Effector CD8-positive, alpha-beta T cell (primary cell): ENCODE measurements at regions not wholly inside any gene's neighbourhood (a gene's known extent, or its start where the extent isn't known, plus 50 kb on each side); places are given as distances from the start of the nearest gene placed in this dataset.
"Not testable (repeated sequence)": the region's sequence is repeated elsewhere in the genome, so short reads cannot be mapped to it uniquely, and the experiment has no call there.

Experiments
- DNase-seq: peaks from one replicate; lab custom pipeline; 2025; lab: John Stamatoyannopoulos, UW

DNA sequence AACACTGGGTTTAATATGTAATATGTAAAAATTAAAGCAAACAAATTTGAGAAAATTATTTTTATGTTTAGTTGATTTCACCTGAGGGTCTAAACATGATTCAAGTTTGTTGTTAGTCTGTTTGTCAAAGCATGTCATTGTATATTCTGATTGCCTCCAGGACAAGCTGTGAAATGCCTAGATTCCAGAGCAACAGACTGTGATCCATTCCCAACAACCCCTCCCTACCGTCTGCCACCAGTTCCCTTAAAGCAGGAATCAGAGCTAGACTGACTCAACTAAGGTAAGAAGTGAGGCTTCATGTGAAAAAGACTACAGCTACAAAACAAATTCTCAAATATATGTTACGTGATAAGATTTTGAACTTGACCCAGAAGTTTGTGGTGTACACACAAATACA is 304.2 kb downstream of the RAB38 start:
- DNase-seq, result no peak

DNA sequence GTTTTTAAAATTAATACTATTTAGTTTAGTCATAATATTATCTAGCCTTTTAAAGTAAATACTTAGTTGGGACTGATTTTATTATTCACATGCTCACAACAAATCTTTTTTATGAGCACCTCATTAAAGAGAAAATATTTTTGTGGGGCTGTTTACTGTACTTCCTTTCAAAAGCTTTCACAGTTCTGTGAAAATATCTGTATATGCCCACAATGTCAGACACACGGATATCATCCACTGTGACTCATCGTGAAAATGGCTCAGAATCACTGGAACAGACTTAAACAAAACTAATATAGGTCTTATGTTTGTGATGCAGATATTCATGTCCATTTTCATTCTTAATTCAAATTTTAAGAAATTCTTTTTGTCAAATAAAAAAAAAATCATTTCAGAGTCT is 305.2 kb downstream of the RAB38 start:
- no peak for DNase-seq

DNA sequence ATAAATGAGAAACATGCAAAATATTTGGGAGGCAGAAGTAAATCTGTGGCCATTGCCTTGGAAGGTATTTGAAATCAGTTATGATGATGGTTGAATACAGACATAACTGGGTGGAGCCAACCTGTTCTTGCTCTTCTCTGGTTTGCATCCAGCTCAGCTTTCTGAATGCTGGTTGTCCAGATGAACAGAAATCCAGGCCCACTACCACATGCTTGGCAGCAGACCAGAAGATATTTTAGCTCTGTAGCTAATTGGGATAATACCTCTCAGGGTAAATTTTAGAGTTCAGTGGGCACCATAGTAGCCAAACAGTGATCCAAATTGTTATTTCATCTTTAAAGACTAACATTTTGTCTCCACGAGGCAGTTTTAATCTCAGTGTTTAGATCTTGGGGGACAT is 308.3 kb downstream of the RAB38 start:
- no peak for DNase-seq

DNA sequence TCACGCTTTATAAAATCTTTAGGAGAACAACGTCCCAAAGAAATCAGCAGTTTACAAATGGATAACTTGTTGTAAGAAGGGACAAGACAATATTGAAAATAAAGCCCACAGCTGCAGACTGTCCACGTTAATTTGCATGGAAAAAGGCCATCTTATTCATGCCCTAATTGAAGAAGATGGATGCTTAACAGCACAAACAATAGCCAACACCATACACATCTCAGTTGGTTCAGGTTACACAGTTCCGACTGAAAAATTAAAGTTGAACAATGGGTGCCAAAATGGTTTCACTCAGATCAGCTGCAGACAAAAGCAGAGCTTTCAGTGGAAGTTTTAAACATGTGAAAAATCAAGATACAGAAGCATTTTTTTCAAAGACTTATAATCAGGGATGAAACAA is 314.2 kb downstream of the RAB38 start:
- DNase-seq, result no peak

DNA sequence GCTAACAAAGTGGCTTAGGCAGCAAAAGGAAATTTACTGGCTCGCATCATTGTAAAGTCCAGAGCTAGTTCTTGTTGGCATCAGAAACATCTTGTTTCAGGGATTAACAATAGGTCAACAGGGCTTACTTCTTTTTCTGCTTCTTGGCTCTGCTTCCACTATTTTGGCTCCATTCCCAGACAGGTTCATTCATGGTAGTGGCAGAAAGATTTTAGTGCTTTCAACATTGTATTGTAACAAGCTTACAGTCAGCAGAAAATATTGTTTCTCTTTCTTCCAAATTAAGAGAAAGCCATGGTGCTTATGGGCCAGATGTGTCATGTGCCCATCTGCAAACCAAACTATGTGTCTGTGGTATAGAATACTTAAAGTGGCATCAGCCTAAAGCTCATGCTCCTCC is 315.6 kb downstream of the RAB38 start:
- DNase-seq, result no peak

GRCh38 chr11:87851827-87852226 is 323.4 kb downstream of the RAB38 start:
- DNase-seq, result no peak

DNA sequence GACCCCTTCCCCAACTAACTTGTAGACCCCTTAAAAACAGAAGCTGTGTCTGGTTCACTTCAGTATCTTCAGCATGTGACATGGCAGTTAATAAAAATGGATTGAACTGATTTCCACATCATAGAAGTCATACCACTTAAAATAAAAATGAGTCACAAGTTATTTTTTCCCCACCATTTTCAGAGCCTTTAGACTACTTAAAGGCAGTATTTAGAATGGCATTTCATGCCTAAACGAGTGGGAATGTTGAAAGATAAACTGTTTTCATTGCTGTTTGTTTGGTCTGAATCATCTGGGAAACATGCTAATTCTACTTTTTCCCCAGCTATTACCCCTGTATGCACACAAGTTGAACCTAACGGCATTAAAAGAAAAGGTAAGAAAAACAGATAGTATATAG is 324.0 kb downstream of the RAB38 start:
- DNase-seq, result no peak

- no peak for DNase-seq
Measured at GRCh38 chr11:87849216-87849615, 326.0 kb downstream of the RAB38 start.

DNA sequence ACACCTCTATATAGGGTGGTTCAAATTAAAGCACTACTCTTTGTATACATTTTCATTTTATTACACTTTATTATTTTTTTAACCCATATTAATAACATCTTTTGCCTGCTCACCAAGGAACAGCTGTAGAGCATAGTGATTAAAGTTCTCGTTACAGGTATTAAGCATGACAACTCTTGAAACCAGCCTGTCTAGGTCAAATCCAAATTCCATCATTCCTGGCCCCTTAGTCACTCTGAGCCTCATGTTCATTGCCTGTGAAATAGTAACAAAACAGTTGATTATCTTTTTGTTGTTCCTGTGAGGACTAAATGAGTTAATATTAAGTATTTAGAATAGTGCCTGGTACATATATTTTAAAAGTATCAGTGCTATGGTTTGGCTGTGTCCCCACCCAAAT is 334.5 kb downstream of the RAB38 start:
- DNase-seq, result no peak

GRCh38 chr11:87832211-87832610 is 343.0 kb downstream of the RAB38 start:
- no peak for DNase-seq

GRCh38 chr11:87820011-87820410 is 355.2 kb downstream of the RAB38 start:
- no peak for DNase-seq

DNA sequence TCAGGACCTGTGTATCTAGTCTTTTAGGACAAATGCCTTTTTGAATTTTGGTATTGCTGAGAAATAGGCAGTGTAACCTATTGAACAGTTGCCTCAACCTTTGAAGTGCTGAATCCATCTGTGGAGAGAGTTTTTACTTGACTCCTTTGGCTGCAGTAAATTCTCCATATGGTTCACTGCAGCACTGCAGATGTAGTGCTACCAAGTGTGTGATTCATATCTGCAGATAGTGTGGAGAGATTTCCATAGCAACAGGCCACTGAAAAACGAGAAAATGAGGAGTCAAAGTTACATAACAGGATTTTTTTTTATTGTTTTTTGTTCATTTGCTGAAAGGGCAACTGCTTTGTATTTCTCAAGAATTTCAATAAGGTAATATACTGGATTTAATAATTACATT is 356.1 kb downstream of the RAB38 start:
- no peak for DNase-seq

DNA sequence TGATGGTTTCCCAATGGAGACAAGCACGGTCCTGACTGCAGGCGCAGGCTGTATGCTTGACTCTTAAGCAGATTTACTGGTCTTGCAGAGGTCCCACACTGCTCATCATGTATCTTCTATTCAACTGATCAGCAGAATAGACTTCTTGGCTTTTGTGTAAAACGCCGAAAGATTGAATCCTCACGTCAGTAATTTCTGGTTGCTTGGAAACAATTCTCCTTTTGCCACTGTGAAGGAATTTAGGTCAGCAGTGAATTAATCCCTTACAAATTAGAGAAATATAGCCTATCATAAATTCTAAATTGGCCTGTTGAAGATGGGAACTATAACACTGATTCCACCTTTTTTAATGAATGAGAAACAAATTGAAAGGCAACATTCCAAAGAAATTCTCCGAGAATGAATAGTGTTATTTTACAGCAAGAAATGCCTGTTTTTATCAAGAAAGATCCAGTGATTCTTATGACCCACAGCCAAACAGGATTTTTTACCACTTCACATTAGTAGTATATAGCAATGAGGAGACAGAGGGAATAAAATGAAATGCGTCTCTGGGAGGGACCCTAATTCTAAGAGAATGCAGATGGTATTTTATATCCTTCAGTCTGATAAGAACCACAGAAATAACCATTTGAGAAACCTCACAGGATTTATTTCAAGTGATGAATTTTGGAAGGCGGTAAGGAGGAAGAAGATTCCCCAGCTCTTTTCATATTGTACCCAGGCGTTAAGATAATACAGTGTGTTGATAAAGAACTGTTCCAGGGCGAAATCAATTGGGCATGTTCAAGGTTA is 362.5 kb downstream of the RAB38 start:
- DNase-seq, result no peak

DNA sequence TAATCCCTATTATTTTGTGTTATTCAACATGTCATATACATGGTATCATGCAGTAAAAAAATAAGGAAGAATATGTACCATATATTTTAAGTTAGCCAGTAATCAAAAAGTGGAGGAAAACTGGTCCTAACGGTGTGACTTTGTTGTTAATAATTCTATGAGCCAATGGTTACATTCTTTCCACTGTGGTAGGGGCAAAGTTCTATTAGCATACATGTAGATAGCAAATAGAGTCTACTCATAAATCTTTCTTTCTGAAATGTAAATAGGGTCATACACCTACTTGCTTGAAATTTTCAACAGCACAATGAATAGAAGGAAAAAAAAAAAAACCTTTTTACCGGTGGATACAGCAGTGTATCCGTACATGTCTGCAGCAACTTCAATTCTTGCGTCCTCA is 364.8 kb downstream of the RAB38 start:
- no peak for DNase-seq

- no peak for DNase-seq
Measured at GRCh38 chr11:87809256-87809655, 366.0 kb downstream of the RAB38 start.

DNA sequence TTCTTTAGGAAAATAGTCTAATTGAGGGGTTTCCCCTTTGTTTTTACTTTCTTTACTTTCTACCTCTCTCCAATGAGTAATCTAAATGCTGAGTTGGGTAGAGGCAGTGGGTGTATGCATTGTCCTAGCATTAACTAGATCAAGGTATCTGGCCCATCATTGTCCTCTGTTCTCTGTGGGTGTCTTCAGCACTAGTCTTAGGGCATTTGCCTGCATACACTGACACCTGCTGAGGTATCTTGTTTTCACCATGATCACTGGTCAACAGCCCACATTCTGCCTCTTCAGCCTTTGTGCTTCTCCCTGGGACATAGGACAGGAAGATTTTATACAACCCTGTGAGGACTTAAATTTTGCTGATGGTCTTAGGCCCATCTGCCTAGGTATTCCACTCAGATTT is 371.1 kb downstream of the RAB38 start:
- DNase-seq, result no peak

DNA sequence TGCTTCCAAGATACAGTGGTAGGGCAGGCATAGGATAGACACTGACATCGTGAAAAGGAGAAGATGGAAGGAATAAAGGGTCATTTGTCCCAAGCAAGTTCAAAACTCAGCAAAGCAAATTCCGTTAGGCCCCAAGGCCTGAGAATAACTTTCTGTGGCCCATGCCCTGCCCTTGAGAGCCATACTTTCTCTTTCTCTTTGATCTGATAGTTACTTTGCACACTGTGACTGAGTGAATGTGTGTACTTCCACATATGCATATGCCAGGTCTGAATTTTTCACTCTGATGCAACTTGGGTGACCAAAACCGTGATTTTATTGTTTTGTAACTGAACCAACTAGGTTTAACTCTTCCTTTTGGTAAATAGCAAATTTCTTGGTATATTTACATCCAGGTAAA is 371.5 kb downstream of the RAB38 start:
- no peak for DNase-seq

DNA sequence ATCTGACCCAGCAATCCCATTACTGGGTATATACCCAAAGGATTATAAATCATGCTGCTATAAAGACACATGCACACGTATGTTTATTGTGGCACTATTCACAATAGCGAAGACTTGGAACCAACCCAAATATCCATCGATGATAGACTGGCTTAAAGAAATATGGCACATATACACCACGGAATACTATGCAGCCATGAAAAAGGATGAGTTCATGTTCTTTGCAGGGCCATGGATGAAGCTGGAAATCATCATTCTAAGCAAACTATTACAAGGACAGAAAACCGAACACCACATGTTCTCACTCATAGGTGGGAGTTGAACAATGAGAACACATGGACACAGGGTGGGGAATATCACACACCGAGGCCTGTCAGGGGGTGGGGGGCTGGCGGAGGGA is 390.4 kb downstream of the RAB38 start:
- not testable (repeated sequence) for DNase-seq

DNA sequence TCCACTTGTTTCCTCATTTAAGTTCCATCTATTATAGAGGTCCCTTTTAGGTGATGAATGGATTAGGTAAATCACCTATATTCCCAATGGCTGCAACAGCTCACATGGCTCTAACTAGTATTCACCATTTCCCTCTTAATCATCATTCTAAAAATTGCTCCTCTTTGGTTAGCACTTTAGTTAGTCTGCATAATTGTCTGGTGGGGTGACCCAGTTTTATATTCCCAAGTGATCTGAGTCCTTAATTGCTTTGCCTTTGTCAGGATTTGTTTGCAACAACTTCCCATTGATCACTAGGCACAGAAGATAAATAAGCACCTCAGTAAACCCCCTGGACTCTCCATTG is 395.2 kb downstream of the RAB38 start:
- DNase-seq, result no peak

DNA sequence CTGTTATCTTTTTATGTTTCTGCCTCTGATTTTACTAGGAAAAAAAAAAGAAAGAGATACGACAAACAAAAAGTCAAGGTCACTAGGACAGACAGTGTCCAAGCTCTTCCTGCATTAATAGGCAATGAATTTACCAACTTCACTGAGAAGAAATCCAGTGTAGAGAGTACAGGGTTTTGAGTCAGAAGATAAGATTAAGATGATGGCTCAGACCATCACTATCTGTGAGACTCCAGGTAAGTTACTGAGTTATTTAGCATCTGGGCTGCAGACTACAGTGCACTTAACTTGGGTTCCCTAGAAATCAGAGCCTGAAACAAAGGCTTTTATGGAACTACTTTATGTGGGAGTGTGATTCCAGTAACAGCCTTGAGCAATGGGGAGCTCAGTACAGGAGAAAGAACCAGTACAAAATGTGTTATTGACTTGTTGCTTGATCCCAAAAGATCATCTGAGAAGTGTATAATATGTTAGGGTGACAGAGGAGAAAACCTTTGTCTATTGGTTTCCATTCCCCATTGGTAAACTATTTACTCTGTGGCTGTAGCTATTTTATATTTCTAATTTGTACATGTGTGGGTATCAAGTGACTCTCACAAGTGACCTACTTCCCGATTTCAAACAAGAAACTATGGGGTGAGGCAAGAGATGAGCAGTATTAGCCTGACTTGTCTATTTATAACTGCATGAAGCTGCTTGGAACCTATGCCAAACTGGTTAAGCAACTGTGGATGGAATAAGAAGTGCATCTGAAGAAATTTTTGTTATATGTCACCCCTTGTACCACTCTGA is 395.8 kb downstream of the RAB38 start:
- DNase-seq, result no peak

- no peak for DNase-seq
Measured at GRCh38 chr11:87778357-87778756, 396.9 kb downstream of the RAB38 start.

DNA sequence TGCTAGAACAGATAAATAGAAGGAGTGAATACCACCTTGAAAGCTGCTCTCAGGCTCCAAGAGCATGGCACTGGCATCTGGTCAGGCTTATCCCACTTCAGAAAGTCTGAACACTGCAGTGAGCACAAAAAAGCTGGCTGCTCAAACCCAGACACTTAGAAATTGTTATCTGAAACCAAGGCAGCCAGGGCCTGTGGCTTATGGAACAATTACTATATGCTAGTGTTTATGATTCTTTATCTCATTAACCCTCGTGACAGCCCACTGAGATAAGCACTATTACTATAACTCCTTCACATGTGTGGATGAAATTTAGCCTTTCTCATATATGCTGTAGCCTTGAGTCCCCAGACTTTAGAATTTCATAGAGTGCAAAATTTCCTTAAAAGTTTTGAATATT is 400.2 kb downstream of the RAB38 start:
- no peak for DNase-seq

GRCh38 chr11:87769661-87770060 is 405.6 kb downstream of the RAB38 start:
- no peak for DNase-seq

DNA sequence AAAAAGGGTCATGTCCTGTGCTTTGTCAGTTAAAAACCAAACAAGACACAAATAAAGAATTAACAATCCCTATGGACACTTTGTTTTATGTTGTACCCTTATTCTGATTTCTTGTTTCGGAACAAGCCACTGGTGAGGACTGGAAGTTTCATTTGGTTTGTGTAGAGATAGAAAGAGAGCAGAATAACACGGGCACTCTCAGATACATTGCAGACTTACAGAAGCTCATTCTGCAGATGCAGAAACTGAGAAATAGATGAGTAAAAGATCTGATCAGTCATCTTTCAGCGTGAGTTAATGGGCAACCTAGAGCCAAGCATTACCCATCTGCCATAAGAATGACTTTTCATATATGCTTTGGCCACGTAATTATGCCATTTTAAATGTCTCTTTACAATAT is 407.6 kb downstream of the RAB38 start:
- DNase-seq, result no peak
